GM12875 (cell line): ENCODE measurements at regions not wholly inside any gene's neighbourhood (a gene's known extent, or its start where the extent isn't known, plus 50 kb on each side); places are given as distances from the start of the nearest gene placed in this dataset.

Experiments used
- H3K4me3 ChIP-seq: one replicate; pipeline ENCODE4 v1.5.1; 2011; ENCODE audit warnings: low read depth, low read length, control low read depth
- CTCF ChIP-seq: IDR thresholded peaks from 2 replicates; pipeline ENCODE4 v1.5.1; 2011; ENCODE audit warnings: low read depth, mild to moderate bottlenecking, control low read depth, inconsistent platforms, low read length, moderate library complexity, borderline replicate concordance; ENCODE audit not compliant: insufficient read depth

DNA sequence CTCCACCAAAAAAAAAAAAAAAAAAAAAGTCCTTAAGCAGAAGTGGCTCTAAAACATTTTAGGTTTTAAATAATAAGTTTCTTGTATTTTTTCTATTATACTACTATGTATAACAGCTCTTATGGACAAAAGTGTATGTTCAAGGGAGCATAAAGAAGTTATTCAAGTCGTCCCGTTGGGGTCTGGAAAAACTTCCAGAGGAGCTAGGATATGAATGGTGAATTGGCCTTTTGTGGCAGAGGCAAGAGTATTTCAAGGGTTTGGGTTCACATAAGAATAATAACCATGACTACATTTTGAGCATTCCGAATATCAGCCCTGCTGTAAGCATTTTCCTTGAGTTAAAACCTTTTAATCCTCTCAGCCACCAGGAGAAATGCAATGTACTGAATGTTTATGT is 50.6 kb upstream of the ARHGAP42 start:
- H3K4me3 ChIP-seq: no peak overlapping the region
- no peak for TF ChIP-seq CTCF
